GM12878 (cell line): ENCODE measurements at regions not wholly inside any gene's neighbourhood (a gene's known extent, or its start where the extent isn't known, plus 50 kb on each side); places are given as distances from the start of the nearest gene placed in this dataset.

ENCODE experiments used
- ATAC-seq: fragments of 200-7000 bp; cut with Tn5 transposase; 3 replicates; pipeline ENCODE4 v1.9.1; 2020; ENCODE audit warnings: mild to moderate bottlenecking, moderate library complexity
- BruUV-seq: library from RNA; stranded (reverse); fragments of 400-500 nt; replicated peaks from 2 replicates; lab custom pipeline; 2021; lab: Mats Ljungman, UMichigan
- CTCF ChIA-PET: fragments of 300-600 bp; sonication (Branson Sonifier 250); formaldehyde crosslinking; extraction: SDS; loops from one replicate; lab custom pipeline; 2021; ENCODE audit warnings: inconsistent platforms; lab: Yijun Ruan, JAX
- POLR2A ChIA-PET: fragments of 350-600 bp; formaldehyde crosslinking; extraction: SDS; loops from one replicate; lab custom pipeline; 2021; ENCODE audit warnings: inconsistent platforms; lab: Charles Lee
- RAD21 ChIA-PET: fragments of 300-600 bp; sonication (Branson Sonifier 250); formaldehyde crosslinking; loops from one replicate; lab custom pipeline; 2023; ENCODE audit warnings: antibody characterized with exemption; ENCODE audit not compliant: unreplicated experiment; lab: Charles Lee
- SMC1A ChIA-PET: fragments of 300-600 bp; sonication (Branson Sonifier 250); formaldehyde crosslinking; loops from one replicate; lab custom pipeline; 2023; ENCODE audit not compliant: unreplicated experiment, uncharacterized antibody; lab: Charles Lee
- DNase-seq: peaks from one replicate; pipeline ENCODE4 v3.0.0-alpha.2; 2011; ENCODE audit warnings: low read depth, low spot score
- FAIRE-seq: peaks from 3 replicates; lab custom pipeline; 2011; peaks lifted over from hg19 to GRCh38; lab: Jason Lieb, UNC
- H2AFZ ChIP-seq: 2 replicates; pipeline ENCODE4 v1.6.0; 2011; ENCODE audit warnings: low read depth, low read length, control low read depth; ENCODE audit not compliant: control insufficient read depth
- H3K27ac ChIP-seq: 2 replicates; pipeline ENCODE4 v1.5.1; 2011; ENCODE audit warnings: control low read depth; ENCODE audit not compliant: control insufficient read depth, insufficient read depth
- H3K27me3 ChIP-seq, 2 experiments: replicated peaks in 1 of 2; 2 replicates each; pipeline versions ENCODE4 v1.6.0 to v1.6.1; 2011; ENCODE audit warnings: low read length in 1 of 2; ENCODE audit not compliant: control insufficient read depth in 2 of 2, insufficient read depth in 2 of 2
- H3K36me3 ChIP-seq, 2 experiments: 2 replicates each; pipeline ENCODE4 v1.5.1; 2011; ENCODE audit warnings: low read length in 1 of 2; ENCODE audit not compliant: control insufficient read depth in 2 of 2, insufficient read depth in 2 of 2
- H3K4me1 ChIP-seq: 2 replicates; pipeline ENCODE4 v1.6.1; 2011; ENCODE audit warnings: mild to moderate bottlenecking, low read length, moderate library complexity, mixed read lengths; ENCODE audit not compliant: control insufficient read depth, insufficient read depth
- H3K4me2 ChIP-seq: 2 replicates; pipeline ENCODE4 v1.6.0; 2011; ENCODE audit warnings: control low read depth; ENCODE audit not compliant: control insufficient read depth, insufficient read depth
- H3K4me3 ChIP-seq: fragments of 200-600 bp; sonication (generic); 2 replicates; pipeline ENCODE4 v1.5.1; 2016
- H3K79me2 ChIP-seq: 2 replicates; pipeline ENCODE4 v1.6.0; 2011; ENCODE audit warnings: low read length; ENCODE audit not compliant: control insufficient read depth, insufficient read depth
- H3K9ac ChIP-seq: 2 replicates; pipeline ENCODE4 v1.8.0; 2011; ENCODE audit warnings: low read length, control low read depth, mixed read lengths; ENCODE audit not compliant: control insufficient read depth, insufficient read depth
- H3K9me3 ChIP-seq: replicated peaks from 3 replicates; pipeline ENCODE4 v1.5.1; 2011; ENCODE audit warnings: mild to moderate bottlenecking, low read length; ENCODE audit not compliant: control insufficient read depth, insufficient read depth
- H4K20me1 ChIP-seq: 2 replicates; pipeline ENCODE4 v1.6.0; 2011; ENCODE audit not compliant: control insufficient read depth, insufficient read depth
- BHLHE40 ChIP-seq, 2 experiments: fragments of 450-650 bp in 1 of 2; IDR thresholded peaks; 2 replicates each; pipeline ENCODE4 v1.6.1; 2011 to 2017; ENCODE audit warnings: low read depth in 2 of 2, borderline replicate concordance in 1 of 2, improper control_type of control experiment in 1 of 2, low read length in 1 of 2, mild to moderate bottlenecking in 1 of 2
- CBX3 ChIP-seq: fragments of 200-600 bp; sonication (generic); IDR thresholded peaks from 2 replicates; pipeline ENCODE4 v1.6.1; 2016; ENCODE audit warnings: low read depth, borderline replicate concordance
- CHD1 ChIP-seq: IDR thresholded peaks from 2 replicates; pipeline ENCODE4 v1.6.1; 2012; ENCODE audit warnings: low read depth, low read length, improper control_type of control experiment
- DPF2 ChIP-seq: fragments of 450-650 bp; IDR thresholded peaks from 2 replicates; pipeline ENCODE4 v1.6.1; 2017; ENCODE audit warnings: mild to moderate bottlenecking
- ESRRA ChIP-seq: IDR thresholded peaks from 2 replicates; pipeline ENCODE4 v1.6.1; 2012; ENCODE audit warnings: mild to moderate bottlenecking, low read length, improper control_type of control experiment
- HDAC2 ChIP-seq: fragments of 200-600 bp; sonication (generic); IDR thresholded peaks from 2 replicates; pipeline ENCODE4 v1.6.1; 2017
- KDM1A ChIP-seq: fragments of 200-600 bp; sonication (generic); IDR thresholded peaks from 2 replicates; pipeline ENCODE4 v1.6.1; 2016; ENCODE audit warnings: borderline replicate concordance
- NR2C2 ChIP-seq: IDR thresholded peaks from 2 replicates; pipeline ENCODE4 v1.6.1; 2011; ENCODE audit warnings: borderline replicate concordance, low read depth; ENCODE audit not compliant: control insufficient read depth, insufficient read length
- NRF1 ChIP-seq: conservative IDR thresholded peaks from 2 replicates; pipeline ENCODE4 v1.6.1; 2011; ENCODE audit warnings: mild to moderate bottlenecking, low read depth, low read length, improper control_type of control experiment
- PAX8 ChIP-seq: fragments of 450-650 bp; IDR thresholded peaks from 2 replicates; pipeline ENCODE4 v1.6.1; 2017; ENCODE audit warnings: mild to moderate bottlenecking, moderate library complexity
- RUNX3 ChIP-seq: IDR thresholded peaks from 2 replicates; pipeline ENCODE4 v1.6.1; 2012; ENCODE audit warnings: low read length, inconsistent platforms
- SP1 ChIP-seq: IDR thresholded peaks from one replicate; pipeline ENCODE4 v1.6.1; 2011; ENCODE audit warnings: low read depth, low read length
- TCF3 ChIP-seq: IDR thresholded peaks from 2 replicates; pipeline ENCODE4 v1.6.1; 2012; ENCODE audit warnings: low read depth, mild to moderate bottlenecking, low read length, borderline replicate concordance; ENCODE audit not compliant: insufficient read depth
- TCF7 ChIP-seq: IDR thresholded peaks from 2 replicates; pipeline ENCODE4 v1.6.1; 2014; ENCODE audit warnings: antibody characterized with exemption, borderline replicate concordance
- ZNF24 ChIP-seq: fragments of 450-650 bp; IDR thresholded peaks from 2 replicates; pipeline ENCODE4 v1.6.1; 2017; ENCODE audit warnings: antibody characterized with exemption, mild to moderate bottlenecking
- ZNF274 ChIP-seq: IDR thresholded peaks from one replicate; pipeline ENCODE4 v1.8.0; 2011; ENCODE audit not compliant: insufficient read length, insufficient read depth
- WGBS: methylation state at CpG from one replicate; pipeline ENCODE4 v1.1.6; 2016; ENCODE audit warnings: low lambda C conversion rate; ENCODE audit not compliant: insufficient replicate concordance, insufficient coverage; ENCODE audit errors: missing lambda C conversion rate; 5-methylcytosine and 5-hydroxymethylcytosine counted together
- in situ Hi-C: fragments of 300-500 bp; cut with MboI; formaldehyde crosslinking; loops from 9 replicates; pipeline ENCODE4 v1.14.3; 2018; ENCODE audit warnings: mixed read lengths
- intact Hi-C: fragments of 100-400 bp; cut with micrococcal nuclease; formaldehyde crosslinking; loops from one replicate; pipeline ENCODE4 v1.14.2; 2022; ENCODE audit not compliant: unreplicated experiment
- TF ChIP-seq, protein P1 (sequence below), 3 experiments: IDR thresholded peaks in 2 of 3; conservative IDR thresholded peaks in 1 of 3; 2 replicates each; pipeline ENCODE4 v1.5.1; 2011; ENCODE audit warnings: low read depth in 3 of 3, low read length in 3 of 3, mild to moderate bottlenecking in 3 of 3, control low read depth in 2 of 3, moderate library complexity in 2 of 3, inconsistent platforms in 1 of 3, mixed read lengths in 1 of 3; ENCODE audit not compliant: control insufficient read depth in 2 of 3, insufficient read depth in 1 of 3; ENCODE audit errors: extremely low read depth in 1 of 3
- TF ChIP-seq, protein P2 (sequence below): fragments of 450-650 bp; IDR thresholded peaks from 2 replicates; pipeline ENCODE4 v1.6.1; 2017; ENCODE audit warnings: low read depth, mild to moderate bottlenecking, moderate library complexity
- TF ChIP-seq, protein P3 (sequence below): fragments of 450-650 bp; IDR thresholded peaks from 2 replicates; pipeline ENCODE4 v1.6.1; 2017; ENCODE audit warnings: mild to moderate bottlenecking, low read depth, inconsistent platforms; ENCODE audit not compliant: poor library complexity, severe bottlenecking
- TF ChIP-seq, protein P4 (sequence below): IDR thresholded peaks from 2 replicates; pipeline ENCODE4 v1.6.1; 2012; ENCODE audit warnings: low read depth, low read length, improper control_type of control experiment

DNA sequence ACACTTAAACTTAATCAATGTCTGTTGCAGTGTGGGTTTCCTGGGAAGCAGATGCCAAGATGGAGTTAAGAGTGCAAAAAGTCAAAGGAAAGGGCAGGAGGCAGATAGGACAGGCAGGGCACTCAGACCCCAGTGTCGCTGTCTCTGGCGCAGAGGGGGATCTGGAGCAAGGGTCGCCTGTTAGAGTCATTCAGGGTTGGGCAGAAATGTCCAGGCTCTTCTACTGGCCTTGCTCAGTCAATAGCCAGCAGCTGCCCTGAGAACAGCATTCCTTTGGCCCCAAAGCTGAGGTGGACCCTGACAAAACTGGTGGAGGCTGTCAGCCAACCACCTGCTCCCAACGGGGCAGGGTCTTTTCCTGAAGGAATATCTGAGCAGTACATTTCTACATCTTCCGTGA is 97.1 kb upstream of the SLC66A3 start:
- Histone ChIP-seq H4K20me1 (no peaks in the 10 kb centered on the region), H3K79me2 (no peaks in the 10 kb centered on the region), H2AFZ (no peak overlapping the region), H3K9me3 (no peaks in the 10 kb centered on the region; the same call in 2 of the 3 replicates), H3K4me3 (no peak overlapping the region), H3K27ac (no peak overlapping the region), H3K36me3 (no peaks in the 10 kb centered on the region), H3K27me3 (peaks cover 2 to 3% of the 10 kb centered on the region in 2 experiments; a peak in 3 of 4 replicates), H3K4me2 (no peak overlapping the region), H3K4me1 (no peaks in the 10 kb centered on the region), H3K9ac (no peak overlapping the region)
- SMC1A ChIA-PET: no interaction called here
- in situ Hi-C loops: no loop called here
- DNase-seq: no peak
- CTCF ChIA-PET: interaction anchor here (1.7 kb wide), 1 partner anchor 223 kb away, joined by 3 read pairs; no protein-coding TSS in a partner anchor
- 37% methylated on average over 5 of the region's 5 CpGs for WGBS
- POLR2A ChIA-PET: no interaction called here
- no TSS peak for BruUV-seq
- FAIRE-seq: no peak
- RAD21 ChIA-PET: no interaction called here
- intact Hi-C loops: no loop called here
- TF ChIP-seq DPF2: no peak
- no peak for TF ChIP-seq CHD1
- TF ChIP-seq ZNF24: no peak
- TF ChIP-seq, protein P1, sequence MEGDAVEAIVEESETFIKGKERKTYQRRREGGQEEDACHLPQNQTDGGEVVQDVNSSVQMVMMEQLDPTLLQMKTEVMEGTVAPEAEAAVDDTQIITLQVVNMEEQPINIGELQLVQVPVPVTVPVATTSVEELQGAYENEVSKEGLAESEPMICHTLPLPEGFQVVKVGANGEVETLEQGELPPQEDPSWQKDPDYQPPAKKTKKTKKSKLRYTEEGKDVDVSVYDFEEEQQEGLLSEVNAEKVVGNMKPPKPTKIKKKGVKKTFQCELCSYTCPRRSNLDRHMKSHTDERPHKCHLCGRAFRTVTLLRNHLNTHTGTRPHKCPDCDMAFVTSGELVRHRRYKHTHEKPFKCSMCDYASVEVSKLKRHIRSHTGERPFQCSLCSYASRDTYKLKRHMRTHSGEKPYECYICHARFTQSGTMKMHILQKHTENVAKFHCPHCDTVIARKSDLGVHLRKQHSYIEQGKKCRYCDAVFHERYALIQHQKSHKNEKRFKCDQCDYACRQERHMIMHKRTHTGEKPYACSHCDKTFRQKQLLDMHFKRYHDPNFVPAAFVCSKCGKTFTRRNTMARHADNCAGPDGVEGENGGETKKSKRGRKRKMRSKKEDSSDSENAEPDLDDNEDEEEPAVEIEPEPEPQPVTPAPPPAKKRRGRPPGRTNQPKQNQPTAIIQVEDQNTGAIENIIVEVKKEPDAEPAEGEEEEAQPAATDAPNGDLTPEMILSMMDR (IDR thresholded peaks at IDR 0.05 in 2 of 3, conservative IDR thresholded peaks at IDR 0.05 in 1 of 3; ENCODE audit: control insufficient read depth in 2 of 3, extremely low read depth in 1 of 3, insufficient read depth in 1 of 3, low read depth in 3 of 3, low read length in 3 of 3): no peak
- TF ChIP-seq SP1: no peak
- TF ChIP-seq, protein P2, sequence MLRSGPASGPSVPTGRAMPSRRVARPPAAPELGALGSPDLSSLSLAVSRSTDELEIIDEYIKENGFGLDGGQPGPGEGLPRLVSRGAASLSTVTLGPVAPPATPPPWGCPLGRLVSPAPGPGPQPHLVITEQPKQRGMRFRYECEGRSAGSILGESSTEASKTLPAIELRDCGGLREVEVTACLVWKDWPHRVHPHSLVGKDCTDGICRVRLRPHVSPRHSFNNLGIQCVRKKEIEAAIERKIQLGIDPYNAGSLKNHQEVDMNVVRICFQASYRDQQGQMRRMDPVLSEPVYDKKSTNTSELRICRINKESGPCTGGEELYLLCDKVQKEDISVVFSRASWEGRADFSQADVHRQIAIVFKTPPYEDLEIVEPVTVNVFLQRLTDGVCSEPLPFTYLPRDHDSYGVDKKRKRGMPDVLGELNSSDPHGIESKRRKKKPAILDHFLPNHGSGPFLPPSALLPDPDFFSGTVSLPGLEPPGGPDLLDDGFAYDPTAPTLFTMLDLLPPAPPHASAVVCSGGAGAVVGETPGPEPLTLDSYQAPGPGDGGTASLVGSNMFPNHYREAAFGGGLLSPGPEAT: no peak
- no peak for TF ChIP-seq KDM1A
- TF ChIP-seq PAX8: no peak
- TF ChIP-seq, protein P3, sequence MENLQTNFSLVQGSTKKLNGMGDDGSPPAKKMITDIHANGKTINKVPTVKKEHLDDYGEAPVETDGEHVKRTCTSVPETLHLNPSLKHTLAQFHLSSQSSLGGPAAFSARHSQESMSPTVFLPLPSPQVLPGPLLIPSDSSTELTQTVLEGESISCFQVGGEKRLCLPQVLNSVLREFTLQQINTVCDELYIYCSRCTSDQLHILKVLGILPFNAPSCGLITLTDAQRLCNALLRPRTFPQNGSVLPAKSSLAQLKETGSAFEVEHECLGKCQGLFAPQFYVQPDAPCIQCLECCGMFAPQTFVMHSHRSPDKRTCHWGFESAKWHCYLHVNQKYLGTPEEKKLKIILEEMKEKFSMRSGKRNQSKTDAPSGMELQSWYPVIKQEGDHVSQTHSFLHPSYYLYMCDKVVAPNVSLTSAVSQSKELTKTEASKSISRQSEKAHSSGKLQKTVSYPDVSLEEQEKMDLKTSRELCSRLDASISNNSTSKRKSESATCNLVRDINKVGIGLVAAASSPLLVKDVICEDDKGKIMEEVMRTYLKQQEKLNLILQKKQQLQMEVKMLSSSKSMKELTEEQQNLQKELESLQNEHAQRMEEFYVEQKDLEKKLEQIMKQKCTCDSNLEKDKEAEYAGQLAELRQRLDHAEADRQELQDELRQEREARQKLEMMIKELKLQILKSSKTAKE: no peak
- no peak for TF ChIP-seq RUNX3
- no peak for TF ChIP-seq TCF7
- TF ChIP-seq BHLHE40 (IDR thresholded peaks at IDR 0.05; ENCODE audit: borderline replicate concordance in 1 of 2, low read depth in 2 of 2, low read length in 1 of 2): no peak
- TF ChIP-seq CBX3: no peak
- no peak for TF ChIP-seq TCF3
- TF ChIP-seq HDAC2: no peak
- TF ChIP-seq NR2C2: no peak
- no peak for TF ChIP-seq NRF1
- no peak for TF ChIP-seq ZNF274
- TF ChIP-seq ESRRA: no peak
- TF ChIP-seq, protein P4, sequence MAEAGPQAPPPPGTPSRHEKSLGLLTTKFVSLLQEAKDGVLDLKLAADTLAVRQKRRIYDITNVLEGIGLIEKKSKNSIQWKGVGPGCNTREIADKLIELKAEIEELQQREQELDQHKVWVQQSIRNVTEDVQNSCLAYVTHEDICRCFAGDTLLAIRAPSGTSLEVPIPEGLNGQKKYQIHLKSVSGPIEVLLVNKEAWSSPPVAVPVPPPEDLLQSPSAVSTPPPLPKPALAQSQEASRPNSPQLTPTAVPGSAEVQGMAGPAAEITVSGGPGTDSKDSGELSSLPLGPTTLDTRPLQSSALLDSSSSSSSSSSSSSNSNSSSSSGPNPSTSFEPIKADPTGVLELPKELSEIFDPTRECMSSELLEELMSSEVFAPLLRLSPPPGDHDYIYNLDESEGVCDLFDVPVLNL: no peak
- no peak for ATAC-seq
